PC-3 (cell line): ENCODE measurements at regions not wholly inside any gene's neighbourhood (a gene's known extent, or its start where the extent isn't known, plus 50 kb on each side); places are given as distances from the start of the nearest gene placed in this dataset.

Experiments
- CTCF ChIP-seq: fragments of 300-600 bp; sonication (generic); conservative IDR thresholded peaks from 2 replicates; pipeline ENCODE4 v1.5.1; 2017; ENCODE audit warnings: antibody characterized with exemption, low read depth, mild to moderate bottlenecking, low read length
- EZH2phosphoT487 ChIP-seq: fragments of 300-600 bp; sonication (generic); IDR thresholded peaks from 2 replicates; pipeline ENCODE4 v1.6.1; 2018; ENCODE audit warnings: mild to moderate bottlenecking, antibody characterized with exemption, low read length, borderline replicate concordance

GRCh38 chr2:4909346-4910009, 782.7 kb upstream of the SOX11 start:
- TF ChIP-seq CTCF (no peak), EZH2phosphoT487 (no peak)
